Caki2 (cell line): ENCODE measurements at regions not wholly inside any gene's neighbourhood (a gene's known extent, or its start where the extent isn't known, plus 50 kb on each side); places are given as distances from the start of the nearest gene placed in this dataset.

Experiments used
- DNase-seq: peaks from one replicate; pipeline ENCODE4 v3.0.0-alpha.2; 2015; ENCODE audit warnings: low read depth
- in situ Hi-C: cut with HindIII; loops from 2 replicates; pipeline ENCODE4 v1.10.0; 2016; ENCODE audit warnings: low sequenced_read_pairs, low pct_unique_long_range_greater_than_20kb, mixed read lengths

DNA sequence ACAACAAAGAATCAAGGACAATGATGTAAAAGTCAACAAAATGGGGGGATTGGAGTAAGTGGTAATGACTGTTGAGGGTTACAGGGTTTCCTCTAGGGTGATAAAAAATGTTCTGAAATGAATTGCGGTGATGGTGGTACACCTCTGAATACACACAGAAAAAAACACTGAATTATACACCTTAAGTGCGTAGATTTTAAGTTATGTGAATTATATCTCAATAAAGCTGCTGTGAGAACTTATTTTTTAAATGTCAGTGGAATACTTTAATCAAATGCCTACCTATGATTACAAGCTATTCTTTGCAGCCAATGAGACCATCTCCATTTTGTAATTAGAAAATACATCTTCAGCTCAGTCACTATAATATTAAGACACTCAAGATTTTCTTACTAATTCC lies 53.5 kb downstream of the ZNF608 start:
- in situ Hi-C loops = no loop called here
- no peak for DNase-seq

- no peak for DNase-seq
- in situ Hi-C loops = no loop called here
Observed at GRCh38 chr5:124692324-124692723, 54.1 kb downstream of the ZNF608 start.

- no peak for DNase-seq
- in situ Hi-C loops = no loop called here
Observed at GRCh38 chr5:124689653-124690052, 56.8 kb downstream of the ZNF608 start.

- in situ Hi-C loops = no loop called here
- DNase-seq = no peak
Observed at GRCh38 chr5:124686239-124687004, 60.0 kb downstream of the ZNF608 start.

GRCh38 chr5:124685404-124685930 lies 61.0 kb downstream of the ZNF608 start:
- no peak for DNase-seq
- in situ Hi-C loops = no loop called here

GRCh38 chr5:124683917-124684555 lies 62.4 kb downstream of the ZNF608 start:
- DNase-seq = no peak
- in situ Hi-C loops = no loop called here

- in situ Hi-C loops = no loop called here
- DNase-seq = no peak
Observed at GRCh38 chr5:124679578-124680199, 66.8 kb downstream of the ZNF608 start.

DNA sequence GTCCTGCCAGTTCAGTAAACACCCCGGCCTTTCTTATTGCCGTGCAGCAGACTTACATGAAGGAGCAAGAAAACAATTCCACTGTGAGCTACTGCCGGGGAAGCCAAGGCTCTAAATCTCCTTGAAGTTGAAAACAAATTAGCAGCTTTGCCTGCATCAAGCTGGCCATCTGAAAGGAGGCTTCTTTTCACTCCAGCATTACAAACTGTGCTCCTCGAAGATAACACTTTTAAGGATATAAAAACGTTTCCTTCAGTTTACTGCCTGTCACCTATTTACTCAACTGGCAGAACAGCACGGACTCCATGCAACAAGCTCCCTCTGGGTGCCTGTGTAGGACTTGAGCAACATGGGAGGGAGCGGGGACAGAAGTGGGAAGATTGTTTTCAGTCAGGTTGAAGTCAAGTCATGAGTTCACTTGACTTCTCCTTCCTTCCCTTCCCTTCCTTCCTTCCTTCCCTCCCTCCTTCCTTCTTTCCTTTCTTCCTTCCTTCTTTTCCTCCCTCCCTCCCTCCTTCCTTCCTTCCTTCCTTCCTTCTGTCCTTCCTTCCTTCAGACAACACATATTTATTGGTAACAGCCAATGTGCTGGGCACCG lies 67.4 kb downstream of the ZNF608 start:
- in situ Hi-C loops = no loop called here

GRCh38 chr5:124678468-124678867 lies 68.0 kb downstream of the ZNF608 start:
- in situ Hi-C loops = no loop called here

More for the DNA sequence above, 67.4 kb downstream of the ZNF608 start:
- no peak for DNase-seq

GRCh38 chr5:124677374-124678351 lies 68.8 kb downstream of the ZNF608 start:
- in situ Hi-C loops = no loop called here
- DNase-seq = no peak

More at GRCh38 chr5:124678468-124678867, 68.0 kb downstream of the ZNF608 start:
- DNase-seq = no peak

GRCh38 chr5:124675931-124676846 lies 70.2 kb downstream of the ZNF608 start:
- DNase-seq = no peak
- in situ Hi-C loops = no loop called here

GRCh38 chr5:124671193-124671592 lies 75.2 kb downstream of the ZNF608 start:
- in situ Hi-C loops = no loop called here
- DNase-seq = no peak

DNA sequence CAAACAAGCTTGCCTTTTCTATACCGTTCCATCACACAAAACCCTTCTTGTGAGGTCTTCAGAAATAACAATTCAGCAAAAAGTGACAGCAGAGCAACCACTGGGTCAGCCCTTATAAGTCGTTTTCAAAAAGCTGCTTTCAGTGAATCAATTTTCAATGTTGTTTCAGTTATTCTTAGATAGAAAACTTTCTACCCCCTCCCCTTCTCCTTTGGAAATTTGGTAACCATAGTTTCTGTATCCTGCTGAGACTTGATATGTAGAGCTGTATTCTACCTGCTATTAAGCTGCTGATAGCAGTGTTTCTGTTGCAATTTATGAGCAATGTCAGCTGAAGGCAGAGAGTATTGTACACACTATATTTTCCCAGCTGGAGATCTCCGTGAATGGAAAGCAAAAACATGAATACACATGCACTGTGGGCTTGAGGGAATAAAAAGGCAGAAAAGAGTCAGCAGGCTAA lies 75.7 kb downstream of the ZNF608 start:
- in situ Hi-C loops = no loop called here
- no peak for DNase-seq

- no peak for DNase-seq
- in situ Hi-C loops = no loop called here
Observed at GRCh38 chr5:124669956-124670721, 76.3 kb downstream of the ZNF608 start.

DNA sequence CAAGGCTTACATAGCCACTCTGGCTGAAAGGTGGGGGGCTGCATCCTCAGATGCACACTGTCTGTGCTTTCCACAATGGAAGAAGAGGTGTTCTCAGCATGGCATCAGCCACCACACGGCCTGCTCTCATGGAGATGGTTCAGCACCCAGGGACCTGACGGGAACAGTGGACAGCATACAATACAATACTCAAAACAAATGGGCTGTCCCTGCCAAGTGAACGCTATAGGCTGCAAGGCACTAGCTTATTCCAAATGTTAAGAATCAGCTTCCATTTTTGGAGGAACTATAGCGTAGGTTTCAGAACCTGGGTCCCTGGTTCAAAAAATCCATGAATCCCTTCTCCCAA lies 77.2 kb downstream of the ZNF608 start:
- in situ Hi-C loops = no loop called here
- DNase-seq = no peak
